GM23338 (cell line): ENCODE measurements at regions not wholly inside any gene's neighbourhood (a gene's known extent, or its start where the extent isn't known, plus 50 kb on each side); places are given as distances from the start of the nearest gene placed in this dataset.

ENCODE experiments used
- ATAC-seq: fragments of 200-7000 bp; cut with Tn5 transposase; 3 replicates; pipeline ENCODE4 v1.9.1; 2020
- DNase-seq: peaks from one replicate; pipeline ENCODE4 v3.0.0-alpha.2; 2015; ENCODE audit warnings: low spot score
- H2AFZ ChIP-seq: fragments of 200-600 bp; sonication (generic); 2 replicates; pipeline ENCODE4 v1.8.0; 2016; ENCODE audit warnings: antibody characterized with exemption, mild to moderate bottlenecking, moderate library complexity
- H3F3A ChIP-seq: fragments of 200-600 bp; sonication (generic); replicated peaks from 2 replicates; pipeline ENCODE4 v1.8.0; 2017; ENCODE audit warnings: antibody characterized with exemption, mixed run types, low read depth
- H3K27ac ChIP-seq: fragments of 200-600 bp; sonication (generic); 2 replicates; pipeline ENCODE4 v1.6.1; 2016; ENCODE audit warnings: low read depth
- H3K27me3 ChIP-seq: fragments of 200-600 bp; sonication (generic); 2 replicates; pipeline ENCODE4 v1.8.0; 2016; ENCODE audit warnings: mild to moderate bottlenecking, mixed run types, moderate library complexity; ENCODE audit not compliant: insufficient read depth
- H3K36me3 ChIP-seq: fragments of 200-600 bp; sonication (generic); 2 replicates; pipeline ENCODE4 v1.8.0; 2016; ENCODE audit warnings: mild to moderate bottlenecking; ENCODE audit not compliant: insufficient read depth
- H3K4me1 ChIP-seq: fragments of 200-600 bp; sonication (generic); 2 replicates; pipeline ENCODE4 v1.8.0; 2016; ENCODE audit warnings: mild to moderate bottlenecking, moderate library complexity; ENCODE audit not compliant: insufficient read depth
- H3K4me2 ChIP-seq: fragments of 200-600 bp; sonication (generic); 2 replicates; pipeline ENCODE4 v1.7.1; 2017; ENCODE audit warnings: mixed run types
- H3K4me3 ChIP-seq: fragments of 200-600 bp; sonication (generic); 2 replicates; pipeline ENCODE4 v1.6.1; 2016; ENCODE audit warnings: mixed run types
- H3K79me2 ChIP-seq: fragments of 200-600 bp; sonication (generic); replicated peaks from 2 replicates; pipeline ENCODE4 v1.8.0; 2017; ENCODE audit warnings: mild to moderate bottlenecking; ENCODE audit not compliant: insufficient read depth
- H3K9me2 ChIP-seq: fragments of 200-600 bp; sonication (generic); 2 replicates; pipeline ENCODE4 v1.8.0; 2017; ENCODE audit not compliant: insufficient read depth
- H4K20me1 ChIP-seq: fragments of 200-600 bp; sonication (generic); replicated peaks from 2 replicates; pipeline ENCODE4 v1.8.0; 2017; ENCODE audit warnings: mild to moderate bottlenecking; ENCODE audit not compliant: insufficient read depth
- H3K27ac Mint-ChIP-seq: 2 replicates; pipeline ENCODE4 v1.8.0; 2020; ENCODE audit warnings: inconsistent platforms, mild to moderate bottlenecking, moderate library complexity, mixed read lengths
- H3K27me3 Mint-ChIP-seq: 3 replicates; pipeline ENCODE4 v1.8.0; 2022; ENCODE audit warnings: low read depth, mild to moderate bottlenecking, moderate library complexity, mixed read lengths, inconsistent platforms; ENCODE audit not compliant: insufficient read depth, poor library complexity
- H3K36me3 Mint-ChIP-seq: 3 replicates; pipeline ENCODE4 v1.8.0; 2021; ENCODE audit warnings: low read depth, mild to moderate bottlenecking, inconsistent platforms, moderate library complexity, mixed read lengths
- H3K4me1 Mint-ChIP-seq: 3 replicates; pipeline ENCODE4 v1.8.0; 2020; ENCODE audit warnings: mild to moderate bottlenecking, inconsistent platforms, mixed read lengths
- H3K4me3 Mint-ChIP-seq: 3 replicates; pipeline ENCODE4 v1.8.0; 2021; ENCODE audit warnings: moderate library complexity, mild to moderate bottlenecking, inconsistent platforms, mixed read lengths
- H3K9me3 Mint-ChIP-seq: 3 replicates; pipeline ENCODE4 v1.8.0; 2020; ENCODE audit warnings: moderate library complexity, mild to moderate bottlenecking, inconsistent platforms, mixed read lengths
- NANOG ChIP-seq: IDR thresholded peaks from 2 replicates; pipeline ENCODE4 v1.6.1; 2016; ENCODE audit warnings: antibody characterized with exemption, borderline replicate concordance
- POLR2AphosphoS5 ChIP-seq: IDR thresholded peaks from 2 replicates; pipeline ENCODE4 v1.6.1; 2016; ENCODE audit warnings: antibody characterized with exemption, low read depth
- STAT1 ChIP-seq: IDR thresholded peaks from one replicate; pipeline ENCODE4 v1.6.1; 2016; ENCODE audit warnings: antibody characterized with exemption; ENCODE audit not compliant: unreplicated experiment
- ZNF114 ChIP-seq: fragments of 250-450 bp; sonication (Bioruptor Pico); IDR thresholded peaks from 2 replicates; pipeline ENCODE4 v1.5.0; 2020; ENCODE audit warnings: mild to moderate bottlenecking, moderate library complexity
- ZNF331 ChIP-seq: fragments of 250-450 bp; sonication (Bioruptor Pico); IDR thresholded peaks from 2 replicates; pipeline ENCODE4 v1.5.0; 2020; ENCODE audit warnings: low read depth, mild to moderate bottlenecking, moderate library complexity
- ZNF462 ChIP-seq: fragments of 250-450 bp; sonication (Bioruptor Pico); IDR thresholded peaks from 2 replicates; pipeline ENCODE4 v1.5.0; 2020; ENCODE audit warnings: mild to moderate bottlenecking, moderate library complexity
- TF ChIP-seq, protein P1 (sequence below): IDR thresholded peaks from 2 replicates; pipeline ENCODE4 v1.6.1; 2016; ENCODE audit warnings: antibody characterized with exemption
- TF ChIP-seq, protein P2 (sequence below): IDR thresholded peaks from one replicate; pipeline ENCODE4 v1.6.1; 2018; ENCODE audit warnings: antibody characterized with exemption; ENCODE audit not compliant: unreplicated experiment

GRCh38 chr14:28098856-28099255 lies 667.7 kb upstream of the FOXG1 start (continued):
- TF ChIP-seq, protein P1, sequence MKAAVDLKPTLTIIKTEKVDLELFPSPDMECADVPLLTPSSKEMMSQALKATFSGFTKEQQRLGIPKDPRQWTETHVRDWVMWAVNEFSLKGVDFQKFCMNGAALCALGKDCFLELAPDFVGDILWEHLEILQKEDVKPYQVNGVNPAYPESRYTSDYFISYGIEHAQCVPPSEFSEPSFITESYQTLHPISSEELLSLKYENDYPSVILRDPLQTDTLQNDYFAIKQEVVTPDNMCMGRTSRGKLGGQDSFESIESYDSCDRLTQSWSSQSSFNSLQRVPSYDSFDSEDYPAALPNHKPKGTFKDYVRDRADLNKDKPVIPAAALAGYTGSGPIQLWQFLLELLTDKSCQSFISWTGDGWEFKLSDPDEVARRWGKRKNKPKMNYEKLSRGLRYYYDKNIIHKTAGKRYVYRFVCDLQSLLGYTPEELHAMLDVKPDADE = no peak
- no peak for TF ChIP-seq ZNF331 (CRISPR knock-in tag)

DNA sequence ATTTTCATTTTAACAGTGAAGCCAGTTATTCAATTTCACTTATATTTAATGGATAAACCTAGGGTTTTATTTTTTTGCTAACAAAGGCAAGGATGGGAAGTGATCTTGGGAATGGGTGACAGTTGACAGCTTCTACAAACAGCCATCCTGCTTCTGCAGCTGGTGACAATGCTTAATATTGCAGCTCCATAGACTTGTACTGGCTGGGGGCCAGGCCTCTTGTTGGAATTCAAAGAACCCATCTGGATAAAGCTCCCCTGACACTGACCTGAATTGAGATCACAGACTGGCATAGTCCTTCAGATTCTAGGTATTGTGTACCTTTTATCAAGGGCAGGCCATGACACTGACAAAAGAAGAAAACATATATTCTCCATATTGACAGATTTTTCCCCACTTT lies 664.6 kb upstream of the FOXG1 start:
- H3K4me1 ChIP-seq = peaks cover 6% of the 10 kb centered on the region; the same call in 1 of the 2 replicates
- no peaks in the 10 kb centered on the region for H3K9me2 ChIP-seq
- peaks cover 13% of the 10 kb centered on the region; the same call in 2 of the 3 replicates for H3K4me1 Mint-ChIP-seq
- no peak overlapping the region for H3K27ac Mint-ChIP-seq
- H3K79me2 ChIP-seq = no peaks in the 10 kb centered on the region
- no peak overlapping the region for H3K27ac ChIP-seq
- H3K4me2 ChIP-seq = no peak overlapping the region
- H3K4me3 ChIP-seq = no peak overlapping the region
- H3K9me3 Mint-ChIP-seq = no peaks in the 10 kb centered on the region; the same call in 2 of the 3 replicates
- no peak for DNase-seq
- no peak overlapping the region for H2AFZ ChIP-seq
- no peaks in the 10 kb centered on the region for H4K20me1 ChIP-seq
- no peak overlapping the region for H3K4me3 Mint-ChIP-seq
- H3F3A ChIP-seq = no peaks in the 10 kb centered on the region
- H3K36me3 Mint-ChIP-seq = no peaks in the 10 kb centered on the region
- H3K27me3 Mint-ChIP-seq = no peaks in the 10 kb centered on the region
- no peaks in the 10 kb centered on the region for H3K27me3 ChIP-seq
- TF ChIP-seq ZNF462 = no peak
- no peak for TF ChIP-seq NANOG
- TF ChIP-seq ZNF331 (CRISPR knock-in tag) = no peak
- TF ChIP-seq STAT1 = no peak
- no peak for TF ChIP-seq ZNF114
- TF ChIP-seq, protein P2, sequence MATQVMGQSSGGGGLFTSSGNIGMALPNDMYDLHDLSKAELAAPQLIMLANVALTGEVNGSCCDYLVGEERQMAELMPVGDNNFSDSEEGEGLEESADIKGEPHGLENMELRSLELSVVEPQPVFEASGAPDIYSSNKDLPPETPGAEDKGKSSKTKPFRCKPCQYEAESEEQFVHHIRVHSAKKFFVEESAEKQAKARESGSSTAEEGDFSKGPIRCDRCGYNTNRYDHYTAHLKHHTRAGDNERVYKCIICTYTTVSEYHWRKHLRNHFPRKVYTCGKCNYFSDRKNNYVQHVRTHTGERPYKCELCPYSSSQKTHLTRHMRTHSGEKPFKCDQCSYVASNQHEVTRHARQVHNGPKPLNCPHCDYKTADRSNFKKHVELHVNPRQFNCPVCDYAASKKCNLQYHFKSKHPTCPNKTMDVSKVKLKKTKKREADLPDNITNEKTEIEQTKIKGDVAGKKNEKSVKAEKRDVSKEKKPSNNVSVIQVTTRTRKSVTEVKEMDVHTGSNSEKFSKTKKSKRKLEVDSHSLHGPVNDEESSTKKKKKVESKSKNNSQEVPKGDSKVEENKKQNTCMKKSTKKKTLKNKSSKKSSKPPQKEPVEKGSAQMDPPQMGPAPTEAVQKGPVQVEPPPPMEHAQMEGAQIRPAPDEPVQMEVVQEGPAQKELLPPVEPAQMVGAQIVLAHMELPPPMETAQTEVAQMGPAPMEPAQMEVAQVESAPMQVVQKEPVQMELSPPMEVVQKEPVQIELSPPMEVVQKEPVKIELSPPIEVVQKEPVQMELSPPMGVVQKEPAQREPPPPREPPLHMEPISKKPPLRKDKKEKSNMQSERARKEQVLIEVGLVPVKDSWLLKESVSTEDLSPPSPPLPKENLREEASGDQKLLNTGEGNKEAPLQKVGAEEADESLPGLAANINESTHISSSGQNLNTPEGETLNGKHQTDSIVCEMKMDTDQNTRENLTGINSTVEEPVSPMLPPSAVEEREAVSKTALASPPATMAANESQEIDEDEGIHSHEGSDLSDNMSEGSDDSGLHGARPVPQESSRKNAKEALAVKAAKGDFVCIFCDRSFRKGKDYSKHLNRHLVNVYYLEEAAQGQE = no peak
- TF ChIP-seq POLR2AphosphoS5 = no peak
- ATAC-seq = peak; percentile 39; the same call in 2 of the 3 replicates
- H3K36me3 ChIP-seq = no peaks in the 10 kb centered on the region
